OCI-LY1 (cell line): ENCODE measurements at regions not wholly inside any gene's neighbourhood (a gene's known extent, or its start where the extent isn't known, plus 50 kb on each side); places are given as distances from the start of the nearest gene placed in this dataset.
"Not testable (repeated sequence)": the region's sequence is repeated elsewhere in the genome, so short reads cannot be mapped to it uniquely, and the experiment has no call there.

Experiments used
- H2AFZ ChIP-seq: fragments of 200-600 bp; sonication (generic), shearing (Covaris generic); 2 replicates; pipeline ENCODE4 v1.6.0; 2014; ENCODE audit warnings: antibody characterized with exemption, mild to moderate bottlenecking, low read length
- H3F3A ChIP-seq: fragments of 200-600 bp; sonication (generic), shearing (Covaris generic); 2 replicates; pipeline ENCODE4 v1.6.0; 2014; ENCODE audit warnings: mild to moderate bottlenecking, antibody characterized with exemption, low read length, moderate library complexity; ENCODE audit not compliant: insufficient read depth
- H3K27ac ChIP-seq: fragments of 200-600 bp; sonication (generic); 2 replicates; pipeline ENCODE4 v1.5.1; 2014; ENCODE audit warnings: low read length, mixed run types, mild to moderate bottlenecking, low read depth; ENCODE audit not compliant: poor library complexity, severe bottlenecking
- H3K27me3 ChIP-seq: fragments of 200-600 bp; sonication (generic); 2 replicates; pipeline ENCODE4 v1.6.0; 2014; ENCODE audit warnings: antibody characterized with exemption, mild to moderate bottlenecking, low read length, moderate library complexity; ENCODE audit not compliant: insufficient read depth
- H3K36me3 ChIP-seq: fragments of 200-600 bp; sonication (generic); 2 replicates; pipeline ENCODE4 v1.6.1; 2014; ENCODE audit warnings: mild to moderate bottlenecking, antibody characterized with exemption, low read length, moderate library complexity, mixed read lengths; ENCODE audit not compliant: insufficient read depth
- H3K4me1 ChIP-seq: fragments of 200-600 bp; sonication (generic); 2 replicates; pipeline ENCODE4 v1.5.1; 2014; ENCODE audit warnings: mild to moderate bottlenecking, low read length, moderate library complexity; ENCODE audit not compliant: insufficient read depth, severe bottlenecking
- H3K4me2 ChIP-seq: fragments of 200-600 bp; sonication (generic), shearing (Covaris generic); 2 replicates; pipeline ENCODE4 v1.6.1; 2014; ENCODE audit warnings: low read length
- H3K4me3 ChIP-seq: fragments of 200-600 bp; sonication (generic); 2 replicates; pipeline ENCODE4 v1.5.1; 2014; ENCODE audit warnings: low read length, low read depth, mild to moderate bottlenecking, mixed read lengths; ENCODE audit not compliant: poor library complexity, severe bottlenecking
- H3K79me2 ChIP-seq: fragments of 200-600 bp; shearing (Covaris generic); 2 replicates; pipeline ENCODE4 v1.6.1; 2016; ENCODE audit warnings: mixed run types, low read length, mixed read lengths; ENCODE audit not compliant: insufficient read depth
- H3K9ac ChIP-seq: fragments of 200-600 bp; sonication (generic), shearing (Covaris generic); 2 replicates; pipeline ENCODE4 v1.6.1; 2014; ENCODE audit warnings: mild to moderate bottlenecking, low read length, mixed read lengths
- H3K9me2 ChIP-seq: fragments of 200-600 bp; sonication (generic), shearing (Covaris generic); 2 replicates; pipeline ENCODE4 v1.6.1; 2014; ENCODE audit warnings: low read depth, mild to moderate bottlenecking, low read length, mixed read lengths
- H3K9me3 ChIP-seq: fragments of 200-600 bp; shearing (Covaris generic); 2 replicates; pipeline ENCODE4 v1.6.1; 2014; ENCODE audit warnings: low read length, mixed read lengths
- H4K20me1 ChIP-seq: fragments of 200-600 bp; sonication (generic), shearing (Covaris generic); 2 replicates; pipeline ENCODE4 v1.6.0; 2016; ENCODE audit warnings: mild to moderate bottlenecking, low read length; ENCODE audit not compliant: insufficient read depth
- EZH2 ChIP-seq: fragments of 200-600 bp; sonication (generic), shearing (Covaris generic); IDR thresholded peaks from 2 replicates; pipeline ENCODE4 v1.8.0; 2017; ENCODE audit warnings: borderline replicate concordance, mixed run types, mild to moderate bottlenecking, antibody characterized with exemption, low read length, moderate library complexity, mixed read lengths
- TF ChIP-seq, protein P1 (sequence below): fragments of 200-600 bp; sonication (generic), shearing (Covaris generic); IDR thresholded peaks from 2 replicates; pipeline ENCODE4 v1.5.1; 2017; ENCODE audit warnings: mild to moderate bottlenecking, antibody characterized with exemption, low read length, moderate library complexity, mixed read lengths

DNA sequence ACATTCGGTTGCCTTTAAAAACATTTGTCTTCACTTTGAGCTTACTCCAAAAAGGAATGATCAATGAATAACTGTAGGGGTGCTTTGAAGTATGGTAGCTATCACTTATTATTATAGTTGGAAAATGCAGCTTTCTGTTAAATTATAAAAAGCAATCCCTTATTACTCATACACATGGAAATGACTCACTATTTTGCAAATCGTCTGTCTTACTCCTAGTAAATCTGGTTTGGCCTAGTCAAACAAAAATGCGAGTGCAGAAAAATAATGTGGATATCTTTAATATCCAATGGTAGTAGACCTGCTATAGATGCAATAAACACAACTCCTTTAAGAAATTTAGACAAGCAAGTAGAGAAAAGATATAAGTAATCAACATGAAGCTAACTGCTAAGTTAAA lies 112.5 kb downstream of the ZIC1 start:
- Histone ChIP-seq H3K9me2 (0 out of 2 replicates have a peak, but pooled peaks cover 4% of the 10 kb centered on the region), H3K36me3 (no peaks in the 10 kb centered on the region), H3K9me3 (no peaks in the 10 kb centered on the region), H3K4me2 (no peak overlapping the region), H3K27me3 (no peaks in the 10 kb centered on the region), H3K4me1 (no peaks in the 10 kb centered on the region), H3K4me3 (no peak overlapping the region), H3K27ac (no peak overlapping the region), H2AFZ (no peak overlapping the region), H3K79me2 (no peaks in the 10 kb centered on the region), H4K20me1 (no peaks in the 10 kb centered on the region), H3K9ac (no peak overlapping the region), H3F3A (no peaks in the 10 kb centered on the region)
- no peak for TF ChIP-seq EZH2
- TF ChIP-seq, protein P1, sequence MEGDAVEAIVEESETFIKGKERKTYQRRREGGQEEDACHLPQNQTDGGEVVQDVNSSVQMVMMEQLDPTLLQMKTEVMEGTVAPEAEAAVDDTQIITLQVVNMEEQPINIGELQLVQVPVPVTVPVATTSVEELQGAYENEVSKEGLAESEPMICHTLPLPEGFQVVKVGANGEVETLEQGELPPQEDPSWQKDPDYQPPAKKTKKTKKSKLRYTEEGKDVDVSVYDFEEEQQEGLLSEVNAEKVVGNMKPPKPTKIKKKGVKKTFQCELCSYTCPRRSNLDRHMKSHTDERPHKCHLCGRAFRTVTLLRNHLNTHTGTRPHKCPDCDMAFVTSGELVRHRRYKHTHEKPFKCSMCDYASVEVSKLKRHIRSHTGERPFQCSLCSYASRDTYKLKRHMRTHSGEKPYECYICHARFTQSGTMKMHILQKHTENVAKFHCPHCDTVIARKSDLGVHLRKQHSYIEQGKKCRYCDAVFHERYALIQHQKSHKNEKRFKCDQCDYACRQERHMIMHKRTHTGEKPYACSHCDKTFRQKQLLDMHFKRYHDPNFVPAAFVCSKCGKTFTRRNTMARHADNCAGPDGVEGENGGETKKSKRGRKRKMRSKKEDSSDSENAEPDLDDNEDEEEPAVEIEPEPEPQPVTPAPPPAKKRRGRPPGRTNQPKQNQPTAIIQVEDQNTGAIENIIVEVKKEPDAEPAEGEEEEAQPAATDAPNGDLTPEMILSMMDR = no peak

DNA sequence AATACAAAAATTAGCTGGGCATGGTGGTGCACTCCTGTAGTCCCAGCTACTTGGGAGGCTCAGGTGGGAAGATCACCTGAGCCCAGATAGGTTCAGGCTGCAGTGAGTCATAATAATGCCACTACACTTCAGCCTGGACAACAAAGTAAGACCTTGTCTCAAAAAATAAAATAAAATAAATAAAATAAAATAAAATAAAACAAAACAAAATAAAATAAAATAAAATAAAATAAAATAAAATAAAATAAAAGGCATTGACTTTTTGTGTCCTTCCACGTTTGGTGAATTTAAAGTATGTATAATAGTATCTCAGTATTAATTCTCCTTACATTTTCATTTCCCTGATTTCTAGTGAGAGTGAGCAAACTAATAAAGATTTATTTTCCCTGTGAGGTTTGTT lies 113.6 kb downstream of the ZIC1 start:
- not testable (repeated sequence) for H3K79me2 ChIP-seq, H3K9me2 ChIP-seq, H3K27me3 ChIP-seq, H3K4me1 ChIP-seq, H3F3A ChIP-seq, H2AFZ ChIP-seq, H4K20me1 ChIP-seq, H3K9ac ChIP-seq, H3K4me2 ChIP-seq, H3K4me3 ChIP-seq, H3K36me3 ChIP-seq, H3K27ac ChIP-seq, H3K9me3 ChIP-seq

DNA sequence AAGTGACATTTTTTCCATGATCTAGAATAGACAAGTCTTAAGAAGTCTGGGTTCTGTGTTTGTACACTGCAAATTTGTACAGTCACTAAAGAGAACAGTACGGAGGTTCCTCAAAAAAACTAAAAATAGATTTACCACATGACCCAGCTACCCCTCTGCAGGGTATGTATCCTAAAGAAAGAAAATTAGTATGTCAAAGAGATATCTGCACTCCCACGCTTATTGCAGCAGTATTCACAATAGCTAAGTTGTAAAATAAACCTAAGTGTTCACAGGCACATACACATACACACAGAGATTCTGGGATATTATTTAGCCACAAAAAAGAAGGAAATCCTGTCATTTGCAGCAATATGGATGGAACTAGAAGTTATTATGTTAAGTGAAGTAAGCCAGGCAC lies 120.4 kb downstream of the ZIC1 start:
- no peaks in the 10 kb centered on the region for H4K20me1 ChIP-seq
- H3K27me3 ChIP-seq = no peaks in the 10 kb centered on the region
- H3K36me3 ChIP-seq = no peaks in the 10 kb centered on the region
- H3K9me2 ChIP-seq = 0 out of 2 replicates have a peak, but pooled peaks cover 4% of the 10 kb centered on the region
- TF ChIP-seq EZH2 = no peak
- TF ChIP-seq, protein P1 = no peak
- no peak overlapping the region for H3K27ac ChIP-seq
- no peaks in the 10 kb centered on the region for H3K9me3 ChIP-seq
- H3K79me2 ChIP-seq = no peaks in the 10 kb centered on the region
- no peaks in the 10 kb centered on the region for H3F3A ChIP-seq
- H3K4me1 ChIP-seq = no peaks in the 10 kb centered on the region
- H2AFZ ChIP-seq = no peak overlapping the region
- no peak overlapping the region for H3K4me3 ChIP-seq
- H3K4me2 ChIP-seq = no peak overlapping the region
- H3K9ac ChIP-seq = no peak overlapping the region

DNA sequence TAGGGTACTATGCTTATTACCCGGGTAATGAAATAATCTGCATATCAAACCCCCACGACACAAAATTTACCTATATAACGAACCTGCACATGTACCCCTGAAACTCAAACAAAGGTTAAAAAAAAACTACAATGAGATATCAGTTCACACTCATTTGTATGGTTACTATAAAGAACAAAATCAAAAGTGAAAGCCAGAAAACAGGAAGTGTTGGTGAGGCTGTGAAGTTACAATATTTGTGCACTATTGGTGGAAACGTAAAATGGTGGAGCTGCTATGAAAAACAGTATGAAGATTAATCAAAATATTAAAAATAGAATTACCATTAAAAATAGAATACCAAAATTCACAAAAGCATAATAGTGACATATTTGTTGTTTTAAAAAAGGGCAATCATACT lies 128.9 kb downstream of the ZIC1 start:
- Histone ChIP-seq H3K27ac (no peak overlapping the region), H3K9me3 (0 out of 2 replicates have a peak, but pooled peaks cover 7% of the 10 kb centered on the region), H3K79me2 (no peaks in the 10 kb centered on the region), H3K27me3 (no peaks in the 10 kb centered on the region), H2AFZ (peak overlapping the region; percentile 6; the same call in 1 of the 2 replicates), H3K4me3 (peak overlapping the region; percentile 33), H4K20me1 (no peaks in the 10 kb centered on the region), H3K36me3 (no peaks in the 10 kb centered on the region), H3K9ac (no peak overlapping the region), H3K4me2 (peak overlapping the region; percentile 56), H3K4me1 (peaks cover 5% of the 10 kb centered on the region), H3F3A (no peaks in the 10 kb centered on the region), H3K9me2 (no peaks in the 10 kb centered on the region)
- TF ChIP-seq, protein P1 = no peak
- no peak for TF ChIP-seq EZH2
